Keratinocyte (primary cell): ENCODE measurements at regions not wholly inside any gene's neighbourhood (a gene's known extent, or its start where the extent isn't known, plus 50 kb on each side); places are given as distances from the start of the nearest gene placed in this dataset.

Experiments used
- DNase-seq: peaks from one replicate; pipeline ENCODE4 v3.0.0-alpha.2; 2011; ENCODE audit warnings: low read depth, missing footprints, low spot score
- FAIRE-seq: peaks from 2 replicates; lab custom pipeline; 2011; peaks lifted over from hg19 to GRCh38; lab: Jason Lieb, UNC
- H2AFZ ChIP-seq: 2 replicates; pipeline ENCODE4 v1.6.0; 2012; ENCODE audit warnings: low read length, control low read depth, inconsistent platforms; ENCODE audit not compliant: control insufficient read depth
- H3K27ac ChIP-seq: 2 replicates; pipeline ENCODE4 v1.5.1; 2011; ENCODE audit warnings: low read length; ENCODE audit not compliant: control insufficient read depth, insufficient read depth
- H3K27me3 ChIP-seq: 3 replicates; pipeline ENCODE4 v1.6.0; 2011; ENCODE audit warnings: low read length; ENCODE audit not compliant: control insufficient read depth, insufficient read depth; ENCODE audit errors: extremely low read depth
- H3K36me3 ChIP-seq, 2 experiments: 2 replicates in 1 of 2; 3 replicates in 1 of 2; pipeline ENCODE4 v1.5.1; 2011; ENCODE audit warnings: low read length in 2 of 2, mild to moderate bottlenecking in 1 of 2; ENCODE audit not compliant: control insufficient read depth in 2 of 2, insufficient read depth in 2 of 2; ENCODE audit errors: extremely low read depth in 1 of 2
- H3K4me1 ChIP-seq: 3 replicates; pipeline ENCODE4 v1.5.1; 2011; ENCODE audit warnings: low read length; ENCODE audit not compliant: control insufficient read depth, insufficient read depth; ENCODE audit errors: extremely low read depth
- H3K4me2 ChIP-seq: 3 replicates; pipeline ENCODE4 v1.6.0; 2011; ENCODE audit warnings: low read depth, low read length; ENCODE audit not compliant: control insufficient read depth, insufficient read depth; ENCODE audit errors: extremely low read depth
- H3K4me3 ChIP-seq, 3 experiments: fragments of 200-600 bp in 1 of 3; sonication (generic) in 1 of 3; 2 replicates in 2 of 3; 3 replicates in 1 of 3; pipeline ENCODE4 v1.5.1; 2011 to 2016; ENCODE audit warnings: low read length in 3 of 3, mild to moderate bottlenecking in 3 of 3, control low read depth in 2 of 3, inconsistent platforms in 1 of 3, low read depth in 1 of 3, mixed read lengths in 1 of 3, mixed run types in 1 of 3, moderate library complexity in 1 of 3; ENCODE audit not compliant: control insufficient read depth in 2 of 3, insufficient read depth in 2 of 3; ENCODE audit errors: extremely low read depth in 1 of 3
- H3K79me2 ChIP-seq: 2 replicates; pipeline ENCODE4 v1.6.0; 2012; ENCODE audit warnings: low read length; ENCODE audit not compliant: control insufficient read depth, insufficient read depth
- H3K9ac ChIP-seq: 3 replicates; pipeline ENCODE4 v1.6.0; 2011; ENCODE audit warnings: low read length; ENCODE audit not compliant: control insufficient read depth, insufficient read depth; ENCODE audit errors: extremely low read depth
- H3K9me1 ChIP-seq: 3 replicates; pipeline ENCODE4 v1.6.0; 2011; ENCODE audit warnings: low read length; ENCODE audit not compliant: control insufficient read depth, insufficient read depth; ENCODE audit errors: extremely low read depth
- H3K9me3 ChIP-seq: 2 replicates; pipeline ENCODE4 v1.5.1; 2012; ENCODE audit warnings: low read depth, low read length; ENCODE audit not compliant: control insufficient read depth
- H4K20me1 ChIP-seq: 3 replicates; pipeline ENCODE4 v1.6.0; 2011; ENCODE audit warnings: low read length; ENCODE audit not compliant: control insufficient read depth, insufficient read depth; ENCODE audit errors: extremely low read depth
- EZH2 ChIP-seq: IDR thresholded peaks from one replicate; pipeline ENCODE4 v1.6.1; 2012; ENCODE audit warnings: inconsistent platforms, mild to moderate bottlenecking, low read length, moderate library complexity
- dilution Hi-C: fragments of 300-500 bp; cut with MboI; formaldehyde crosslinking; loops from one replicate; pipeline ENCODE4 v1.7.0; 2020; ENCODE audit warnings: low sequenced_read_pairs; ENCODE audit not compliant: extremely low pct_ligation_motif_present
- TF ChIP-seq, protein P1 (sequence below), 3 experiments: IDR thresholded peaks in 1 of 3; conservative IDR thresholded peaks in 1 of 3; optimal IDR thresholded peaks in 1 of 3; 2 replicates in 2 of 3; 3 replicates in 1 of 3; pipeline versions ENCODE3 to v1.5.1; 2011; ENCODE audit warnings: low read length in 3 of 3, mild to moderate bottlenecking in 3 of 3, moderate library complexity in 2 of 3, control low read depth in 1 of 3, inconsistent platforms in 1 of 3; ENCODE audit not compliant: insufficient read depth in 2 of 3; ENCODE audit errors: extremely low read depth in 1 of 3

DNA sequence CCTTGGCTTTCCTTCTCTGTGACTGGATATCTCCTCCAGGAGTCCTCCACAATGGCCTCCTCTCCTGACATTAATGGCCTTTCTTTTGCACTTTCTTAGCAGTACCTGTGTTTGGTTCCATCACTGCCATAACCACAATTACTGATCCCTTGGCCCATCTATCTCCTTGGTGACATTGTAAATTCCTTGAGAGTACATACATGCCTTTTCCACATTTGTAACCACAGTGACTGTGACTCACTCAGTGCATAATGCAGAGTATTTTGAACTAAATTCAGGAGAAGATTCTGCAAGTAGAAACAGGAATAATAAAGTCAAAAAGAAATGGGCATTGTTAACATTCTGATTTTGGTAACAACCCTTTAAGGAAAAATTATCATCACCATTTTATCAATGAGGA lies 197.2 kb upstream of the SOX4 start:
- Histone ChIP-seq H3K9me3 (no peaks in the 10 kb centered on the region), H3K9ac (no peak overlapping the region), H2AFZ (peak overlapping the region; percentile 35), H3K4me1 (peaks cover 29% of the 10 kb centered on the region), H3K9me1 (no peaks in the 10 kb centered on the region), H4K20me1 (no peaks in the 10 kb centered on the region), H3K27me3 (no peaks in the 10 kb centered on the region), H3K79me2 (no peaks in the 10 kb centered on the region), H3K27ac (peak overlapping the region; percentile 9), H3K4me2 (peak overlapping the region; percentile 44), H3K4me3 (peak overlapping the region in 1 of 3 experiments; percentile 5), H3K36me3 (no peaks in the 10 kb centered on the region)
- FAIRE-seq (peak; percentile 92), DNase-seq (peak; percentile 68)
- dilution Hi-C loops, result no loop called here
- TF ChIP-seq, protein P1, sequence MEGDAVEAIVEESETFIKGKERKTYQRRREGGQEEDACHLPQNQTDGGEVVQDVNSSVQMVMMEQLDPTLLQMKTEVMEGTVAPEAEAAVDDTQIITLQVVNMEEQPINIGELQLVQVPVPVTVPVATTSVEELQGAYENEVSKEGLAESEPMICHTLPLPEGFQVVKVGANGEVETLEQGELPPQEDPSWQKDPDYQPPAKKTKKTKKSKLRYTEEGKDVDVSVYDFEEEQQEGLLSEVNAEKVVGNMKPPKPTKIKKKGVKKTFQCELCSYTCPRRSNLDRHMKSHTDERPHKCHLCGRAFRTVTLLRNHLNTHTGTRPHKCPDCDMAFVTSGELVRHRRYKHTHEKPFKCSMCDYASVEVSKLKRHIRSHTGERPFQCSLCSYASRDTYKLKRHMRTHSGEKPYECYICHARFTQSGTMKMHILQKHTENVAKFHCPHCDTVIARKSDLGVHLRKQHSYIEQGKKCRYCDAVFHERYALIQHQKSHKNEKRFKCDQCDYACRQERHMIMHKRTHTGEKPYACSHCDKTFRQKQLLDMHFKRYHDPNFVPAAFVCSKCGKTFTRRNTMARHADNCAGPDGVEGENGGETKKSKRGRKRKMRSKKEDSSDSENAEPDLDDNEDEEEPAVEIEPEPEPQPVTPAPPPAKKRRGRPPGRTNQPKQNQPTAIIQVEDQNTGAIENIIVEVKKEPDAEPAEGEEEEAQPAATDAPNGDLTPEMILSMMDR (optimal IDR thresholded peaks at IDR 0.05 in 1 of 3, IDR thresholded peaks at IDR 0.05 in 1 of 3, conservative IDR thresholded peaks at IDR 0.05 in 1 of 3; ENCODE audit: extremely low read depth in 1 of 3, insufficient read depth in 2 of 3, low read length in 3 of 3), result no peak
- TF ChIP-seq EZH2, result no peak

DNA sequence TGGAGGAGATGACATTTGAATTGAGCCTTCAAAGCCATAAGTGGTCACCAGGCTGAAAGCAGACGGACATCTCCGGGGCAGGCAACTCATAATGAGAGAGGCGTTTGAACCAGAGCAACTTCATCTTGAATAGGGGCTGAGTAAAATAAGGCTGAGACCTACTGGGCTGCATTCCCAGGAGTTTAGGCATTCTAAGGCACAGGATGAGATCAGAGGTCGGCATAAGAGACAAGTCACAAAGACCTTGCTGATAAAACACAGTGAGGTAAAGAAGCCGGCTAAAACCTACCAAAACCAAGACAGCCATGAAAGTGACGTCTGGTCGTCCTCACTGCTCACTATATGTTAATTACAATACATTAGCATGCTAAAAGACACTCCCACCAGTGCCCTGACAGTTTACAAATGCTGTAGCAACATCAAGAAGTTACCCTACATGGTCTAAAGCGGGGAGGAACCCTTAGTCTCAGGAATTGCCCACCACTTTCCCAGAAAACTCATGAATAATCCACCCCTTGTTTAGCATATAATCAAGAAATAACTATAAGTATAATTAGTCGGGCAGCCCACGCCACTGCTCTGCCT lies 194.7 kb upstream of the SOX4 start:
- FAIRE-seq (no peak), DNase-seq (no peak)
- no peak overlapping the region for H3K4me2 ChIP-seq
- H3K4me1 ChIP-seq, result peaks cover 29% of the 10 kb centered on the region
- dilution Hi-C loops, result no loop called here
- no peak overlapping the region for H3K4me3 ChIP-seq
- H3K27me3 ChIP-seq, result no peaks in the 10 kb centered on the region
- H3K9ac ChIP-seq, result no peak overlapping the region
- TF ChIP-seq EZH2, result no peak
- TF ChIP-seq, protein P1 (optimal IDR thresholded peaks at IDR 0.05 in 1 of 3, IDR thresholded peaks at IDR 0.05 in 1 of 3, conservative IDR thresholded peaks at IDR 0.05 in 1 of 3; ENCODE audit: extremely low read depth in 1 of 3, insufficient read depth in 2 of 3, low read length in 3 of 3), result no peak
- no peaks in the 10 kb centered on the region for H3K36me3 ChIP-seq
- H3K27ac ChIP-seq, result no peak overlapping the region
- no peaks in the 10 kb centered on the region for H3K9me3 ChIP-seq
- no peak overlapping the region for H2AFZ ChIP-seq
- no peaks in the 10 kb centered on the region for H3K79me2 ChIP-seq
- H3K9me1 ChIP-seq, result no peaks in the 10 kb centered on the region
- no peaks in the 10 kb centered on the region for H4K20me1 ChIP-seq
